Astrocyte of the hippocampus (primary cell): ENCODE measurements at regions not wholly inside any gene's neighbourhood (a gene's known extent, or its start where the extent isn't known, plus 50 kb on each side); places are given as distances from the start of the nearest gene placed in this dataset.

Source experiments
- DNase-seq: peaks from one replicate; pipeline ENCODE4 v3.0.0; 2011; ENCODE audit warnings: low read depth, low spot score

DNA sequence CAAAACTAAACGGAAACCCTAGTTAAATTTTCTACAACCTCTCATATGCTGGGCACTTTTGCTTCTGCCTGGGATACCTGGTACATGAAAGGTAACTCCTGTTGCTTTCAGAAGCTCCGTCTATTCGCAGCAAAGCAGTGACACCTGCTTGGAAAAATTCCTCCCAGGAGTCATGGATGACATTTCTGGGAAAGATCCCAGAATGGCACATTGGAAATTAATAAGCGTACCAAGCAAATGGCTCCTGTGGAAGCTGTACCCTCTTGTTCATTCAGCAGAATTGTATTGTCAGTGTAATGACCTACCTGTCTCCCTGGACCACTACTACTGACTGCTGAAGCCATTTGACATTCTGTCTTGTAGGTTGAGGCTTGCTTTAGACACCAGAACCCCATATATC is 349.7 kb upstream of the NOCT start:
- DNase-seq: no peak

- no peak for DNase-seq
Observed at GRCh38 chr4:138663883-138664282, 351.7 kb upstream of the NOCT start.

DNA sequence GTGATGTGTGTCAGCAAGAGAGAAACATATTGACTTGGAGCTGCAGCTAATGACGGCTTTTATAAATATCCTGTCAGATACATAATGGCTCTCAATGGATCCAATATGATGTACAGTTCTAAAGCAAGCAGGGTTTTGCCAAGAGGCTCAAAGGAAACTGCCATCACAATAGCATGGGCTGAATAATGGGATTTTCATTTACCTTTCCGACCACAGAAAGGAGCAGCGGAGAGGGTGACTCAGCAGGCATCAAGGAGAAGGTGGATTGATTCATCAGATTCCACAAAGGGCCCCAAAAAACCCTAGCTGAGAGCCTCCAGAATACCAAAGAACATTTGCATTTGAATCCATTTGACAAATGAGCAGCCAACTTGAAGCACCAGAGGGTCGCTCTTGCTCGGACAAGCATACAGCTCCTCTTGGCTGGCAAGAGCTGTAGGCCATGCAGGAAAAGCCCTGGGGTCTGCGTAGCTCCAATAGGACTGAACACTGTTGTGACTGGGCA is 355.7 kb upstream of the NOCT start:
- peak; percentile 78 for DNase-seq

GRCh38 chr4:138659037-138659811 is 356.4 kb upstream of the NOCT start:
- DNase-seq: no peak

- no peak for DNase-seq
Observed at GRCh38 chr4:138658518-138658917, 357.1 kb upstream of the NOCT start.

GRCh38 chr4:138656990-138657389 is 358.6 kb upstream of the NOCT start:
- no peak for DNase-seq

DNA sequence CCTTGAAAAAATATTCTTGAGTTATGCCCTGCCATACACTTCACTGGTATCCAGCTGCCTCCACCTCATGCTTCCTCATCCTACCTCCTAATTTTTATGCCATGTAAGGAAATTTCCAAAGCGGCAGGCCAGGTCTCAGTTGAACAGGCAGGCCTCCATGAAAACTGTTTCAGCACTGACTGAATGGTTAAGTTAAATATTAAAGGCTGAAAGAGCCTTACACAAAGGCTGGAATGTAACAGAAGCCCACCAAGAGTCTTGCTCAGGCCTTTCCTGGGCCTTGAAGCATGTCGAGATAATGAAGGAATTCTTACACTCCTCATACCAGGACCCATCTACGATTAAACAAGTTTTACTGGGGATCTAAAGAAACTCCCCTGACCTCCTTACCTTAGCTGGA is 359.6 kb upstream of the NOCT start:
- no peak for DNase-seq

GRCh38 chr4:138655286-138655685 is 360.3 kb upstream of the NOCT start:
- DNase-seq: no peak

- DNase-seq: peak; percentile 91
Observed at GRCh38 chr4:138650929-138651448, 364.6 kb upstream of the NOCT start.

GRCh38 chr4:138650495-138650894 is 365.1 kb upstream of the NOCT start:
- no peak for DNase-seq

DNA sequence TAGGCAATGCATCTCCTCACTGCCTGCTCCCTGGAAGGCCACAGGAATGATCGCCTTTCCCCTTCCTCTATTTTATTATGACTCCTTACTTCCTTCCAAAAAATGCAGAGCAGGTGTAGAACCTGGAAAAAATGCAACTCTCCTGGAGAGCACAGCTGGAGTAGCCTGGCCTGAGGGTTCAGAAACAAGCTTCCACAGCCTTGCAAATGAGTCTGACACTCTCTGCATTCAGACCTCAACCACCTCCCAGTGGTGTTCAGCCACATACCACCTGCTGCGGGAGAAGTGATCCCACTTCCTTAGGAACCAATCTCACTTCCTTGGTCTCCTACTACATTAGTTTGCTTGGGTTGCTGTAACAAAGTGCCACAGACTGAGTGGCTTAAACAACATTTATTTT is 368.1 kb upstream of the NOCT start:
- DNase-seq: no peak

- no peak for DNase-seq
Observed at GRCh38 chr4:138646383-138646782, 369.2 kb upstream of the NOCT start.

DNA sequence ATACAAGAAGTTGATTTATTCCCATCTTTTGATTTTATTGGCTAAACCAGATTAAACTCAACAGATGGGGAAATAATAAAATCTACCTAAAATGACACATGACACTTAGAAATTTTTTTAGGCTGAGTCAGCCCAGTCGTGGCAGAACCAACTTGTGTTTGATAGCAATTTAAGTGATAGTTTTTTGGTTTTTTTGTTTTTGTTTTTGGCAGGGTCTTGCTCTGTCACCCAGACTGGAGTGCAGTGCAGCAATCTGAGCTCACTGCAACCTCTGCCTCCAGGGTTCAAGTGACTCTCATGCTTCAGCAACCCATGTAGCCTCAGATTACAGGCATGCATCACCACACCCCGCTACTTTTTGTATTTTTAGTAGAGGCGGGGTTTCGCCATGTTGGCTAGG is 370.3 kb upstream of the NOCT start:
- peak; percentile 26 for DNase-seq

- DNase-seq: no peak
Observed at GRCh38 chr4:138644322-138644721, 371.3 kb upstream of the NOCT start.

GRCh38 chr4:138643827-138644226 is 371.8 kb upstream of the NOCT start:
- no peak for DNase-seq

GRCh38 chr4:138639018-138639741 is 376.4 kb upstream of the NOCT start:
- peak; percentile 44 for DNase-seq

DNA sequence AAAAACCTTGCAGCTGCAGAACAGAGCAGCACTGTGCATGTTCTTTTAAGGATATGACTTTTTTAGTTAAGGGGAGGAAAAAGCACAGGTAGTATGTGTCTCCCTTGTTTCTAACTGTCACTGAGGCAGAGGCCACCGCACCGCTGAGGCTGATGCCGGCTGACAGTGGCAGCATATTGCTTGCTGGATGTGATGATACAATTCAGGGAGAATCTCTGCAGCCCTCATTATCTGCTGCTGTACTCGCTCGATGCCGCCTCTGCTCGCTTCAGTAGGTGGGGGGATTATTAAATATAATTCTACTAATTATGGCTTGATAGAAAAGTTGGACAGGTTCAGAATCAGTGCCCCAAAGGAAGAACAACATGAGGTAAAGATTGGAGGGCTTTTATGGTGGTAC is 378.8 kb upstream of the NOCT start:
- DNase-seq: no peak

DNA sequence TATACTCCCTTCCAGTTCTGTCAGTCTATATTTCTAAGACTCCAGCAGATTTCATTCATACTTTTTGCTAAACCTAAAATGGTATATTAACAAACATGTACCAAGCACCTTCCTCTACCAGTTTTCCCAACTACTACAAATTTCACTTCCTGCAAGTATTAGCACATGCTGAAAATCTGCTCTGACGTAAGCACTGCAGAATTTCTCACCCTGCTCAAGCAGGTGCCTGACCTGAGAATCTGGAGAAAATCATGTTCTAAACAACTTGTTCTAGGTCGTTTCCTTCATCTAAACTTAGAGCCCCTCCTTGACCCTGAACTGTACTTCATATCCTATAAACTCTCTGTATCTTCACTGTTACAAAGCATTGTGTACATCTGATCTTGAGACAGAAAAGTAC is 380.7 kb upstream of the NOCT start:
- DNase-seq: no peak

- DNase-seq: no peak
Observed at GRCh38 chr4:138633580-138633904, 382.0 kb upstream of the NOCT start.

DNA sequence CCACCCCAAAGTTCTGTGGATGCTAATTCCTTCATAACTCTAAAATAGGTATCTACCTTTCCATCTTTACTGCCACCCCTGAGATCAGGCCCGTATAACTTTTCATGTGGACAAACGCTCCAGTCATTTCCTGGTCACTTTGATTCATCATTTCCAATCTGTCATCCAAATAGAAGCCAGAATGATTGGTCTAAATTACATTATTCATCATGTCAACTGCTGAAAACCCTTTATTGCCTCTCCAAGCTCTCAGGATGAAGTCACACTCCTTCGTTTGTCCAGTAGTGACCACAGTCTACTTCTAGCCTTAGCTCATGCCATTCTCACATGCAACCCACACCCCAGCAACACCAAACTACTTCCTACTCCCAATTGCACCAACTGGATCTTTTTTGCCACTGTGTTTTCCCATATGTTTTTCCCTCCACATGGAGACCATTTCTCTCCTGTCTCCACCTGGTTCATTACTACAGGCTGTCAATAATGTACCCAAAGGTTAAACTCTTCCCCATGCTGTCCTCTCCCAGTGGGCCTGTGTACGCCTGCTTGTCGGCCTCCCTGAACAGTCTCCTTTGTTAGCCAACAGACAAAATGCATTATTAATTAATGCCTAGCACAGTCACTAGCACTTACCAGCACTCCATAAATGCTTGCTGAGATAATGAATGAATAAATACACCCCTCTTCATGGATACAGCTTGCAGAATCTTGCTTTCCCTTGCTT is 382.6 kb upstream of the NOCT start:
- peak; percentile 39 for DNase-seq

GRCh38 chr4:138630666-138631065 is 384.9 kb upstream of the NOCT start:
- DNase-seq: no peak

GRCh38 chr4:138629669-138630068 is 385.9 kb upstream of the NOCT start:
- DNase-seq: no peak
